Transverse colon (tissue), 4 donors: ENCODE measurements at regions not wholly inside any gene's neighbourhood (a gene's known extent, or its start where the extent isn't known, plus 50 kb on each side); places are given as distances from the start of the nearest gene placed in this dataset.
"Not testable (repeated sequence)": the region's sequence is repeated elsewhere in the genome, so short reads cannot be mapped to it uniquely, and the experiment has no call there.

Experiments used
- DNase-seq: peaks from one replicate; pipeline ENCODE4 v3.0.0-alpha.2; 2019
- H3K27ac ChIP-seq, 4 donors: fragments of 200-600 bp; sonication (generic); 2 replicates each; pipeline ENCODE4 v1.5.1; 2016 to 2018; ENCODE audit warnings: inconsistent platforms in 4 of 4
- H3K27me3 ChIP-seq: fragments of 200-600 bp; sonication (generic); 2 replicates; pipeline ENCODE4 v1.5.1; 2017; ENCODE audit warnings: inconsistent platforms
- H3K36me3 ChIP-seq, 4 donors: fragments of 200-600 bp; sonication (generic); 2 replicates each; pipeline ENCODE4 v1.5.1; 2017 to 2019; ENCODE audit warnings: inconsistent platforms in 4 of 4
- H3K4me1 ChIP-seq, 4 donors: fragments of 200-600 bp; sonication (generic); 2 replicates each; pipeline ENCODE4 v1.5.1; 2017 to 2020; ENCODE audit warnings: inconsistent platforms in 4 of 4
- H3K4me3 ChIP-seq, 4 donors: fragments of 200-600 bp; sonication (generic); 1 replicate in 1 of 4; 2 replicates in 3 of 4; pipeline versions ENCODE4 v1.5.1 to v1.6.1; 2017 to 2019; ENCODE audit warnings: inconsistent platforms in 4 of 4
- H3K9me3 ChIP-seq, 2 donors: fragments of 200-600 bp; sonication (generic); 2 replicates each; pipeline ENCODE4 v1.5.1; 2017 to 2019; ENCODE audit warnings: inconsistent platforms in 2 of 2
- EP300 ChIP-seq: sonication (generic); formaldehyde crosslinking; IDR thresholded peaks from one replicate; pipeline ENCODE4 v1.6.1; 2017; ENCODE audit warnings: antibody characterized with exemption, low read depth
- POLR2A ChIP-seq: fragments of 450-650 bp; IDR thresholded peaks from one replicate; pipeline ENCODE4 v1.6.1; 2016; ENCODE audit warnings: antibody characterized with exemption, mild to moderate bottlenecking, moderate library complexity
- POLR2AphosphoS5 ChIP-seq, 3 donors: sonication (generic); formaldehyde crosslinking; IDR thresholded peaks; one replicate each; pipeline ENCODE4 v1.6.1; 2016; ENCODE audit warnings: antibody characterized with exemption in 3 of 3
- WGBS, 2 donors: methylation state at CpG; one replicate each; pipeline ENCODE4 v1.1.5; 2018; ENCODE audit warnings: low coverage in 1 of 2; 5-methylcytosine and 5-hydroxymethylcytosine counted together
- in situ Hi-C, 4 donors: fragments of 200-750 bp; cut with MboI; loops; one replicate each; pipeline versions ENCODE4 v1.15.0 to v1.15.1; 2017; ENCODE audit warnings: low sequenced_read_pairs in 3 of 4, low pct_ligation_motif_present in 1 of 4, low pct_unique_long_range_greater_than_20kb in 1 of 4
- intact Hi-C: fragments of 100-400 bp; cut with DNase I; formaldehyde crosslinking; loops from one replicate; pipeline ENCODE4 v1.15.1; 2023; ENCODE audit warnings: low total_unique reads
- TF ChIP-seq, protein P1 (sequence below), 5 experiments: fragments of 200-600 bp in 3 of 5; fragments of 450-650 bp in 2 of 5; sonication (generic) in 3 of 5; IDR thresholded peaks; 1 replicate in 2 of 5; 2 replicates in 3 of 5; pipeline ENCODE4 v1.5.1; 2016 to 2017; ENCODE audit warnings: antibody characterized with exemption in 5 of 5, inconsistent platforms in 3 of 5, mild to moderate bottlenecking in 2 of 5, moderate library complexity in 1 of 5

GRCh38 chr22:18731075-18731666, 119.5 kb upstream of the RIMBP3 start:
- Histone ChIP-seq H3K36me3 (no peaks in the 10 kb centered on the region), H3K4me3 (no peak overlapping the region), H3K4me1 (no peaks in the 10 kb centered on the region), H3K27ac (no peak overlapping the region), H3K9me3 (no peaks in the 10 kb centered on the region), H3K27me3 (no peaks in the 10 kb centered on the region)
- intact Hi-C loops, result no loop called here
- TF ChIP-seq, protein P1, sequence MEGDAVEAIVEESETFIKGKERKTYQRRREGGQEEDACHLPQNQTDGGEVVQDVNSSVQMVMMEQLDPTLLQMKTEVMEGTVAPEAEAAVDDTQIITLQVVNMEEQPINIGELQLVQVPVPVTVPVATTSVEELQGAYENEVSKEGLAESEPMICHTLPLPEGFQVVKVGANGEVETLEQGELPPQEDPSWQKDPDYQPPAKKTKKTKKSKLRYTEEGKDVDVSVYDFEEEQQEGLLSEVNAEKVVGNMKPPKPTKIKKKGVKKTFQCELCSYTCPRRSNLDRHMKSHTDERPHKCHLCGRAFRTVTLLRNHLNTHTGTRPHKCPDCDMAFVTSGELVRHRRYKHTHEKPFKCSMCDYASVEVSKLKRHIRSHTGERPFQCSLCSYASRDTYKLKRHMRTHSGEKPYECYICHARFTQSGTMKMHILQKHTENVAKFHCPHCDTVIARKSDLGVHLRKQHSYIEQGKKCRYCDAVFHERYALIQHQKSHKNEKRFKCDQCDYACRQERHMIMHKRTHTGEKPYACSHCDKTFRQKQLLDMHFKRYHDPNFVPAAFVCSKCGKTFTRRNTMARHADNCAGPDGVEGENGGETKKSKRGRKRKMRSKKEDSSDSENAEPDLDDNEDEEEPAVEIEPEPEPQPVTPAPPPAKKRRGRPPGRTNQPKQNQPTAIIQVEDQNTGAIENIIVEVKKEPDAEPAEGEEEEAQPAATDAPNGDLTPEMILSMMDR (IDR thresholded peaks at IDR 0.05), result no peak
- TF ChIP-seq EP300, result no peak
- TF ChIP-seq POLR2A, result no peak
- TF ChIP-seq POLR2AphosphoS5 (IDR thresholded peaks at IDR 0.05), result no peak
- no peak for DNase-seq
- in situ Hi-C loops, result no loop called here

GRCh38 chr22:18730410-18730809, 118.7 kb upstream of the RIMBP3 start:
- H3K36me3 ChIP-seq, H3K27me3 ChIP-seq, H3K27ac ChIP-seq, in situ Hi-C loops, intact Hi-C loops, H3K4me3 ChIP-seq, H3K4me1 ChIP-seq, H3K9me3 ChIP-seq: not testable (repeated sequence)
- 83 to 85% methylated on average over 3 of the region's 3 CpGs for WGBS, 2 donors
- peak; percentile 6 for DNase-seq
